ENCODE measurements at regions not wholly inside any gene's neighbourhood (a gene's known extent, or its start where the extent isn't known, plus 50 kb on each side); places are given as distances from the start of the nearest gene placed in this dataset.

DNA sequence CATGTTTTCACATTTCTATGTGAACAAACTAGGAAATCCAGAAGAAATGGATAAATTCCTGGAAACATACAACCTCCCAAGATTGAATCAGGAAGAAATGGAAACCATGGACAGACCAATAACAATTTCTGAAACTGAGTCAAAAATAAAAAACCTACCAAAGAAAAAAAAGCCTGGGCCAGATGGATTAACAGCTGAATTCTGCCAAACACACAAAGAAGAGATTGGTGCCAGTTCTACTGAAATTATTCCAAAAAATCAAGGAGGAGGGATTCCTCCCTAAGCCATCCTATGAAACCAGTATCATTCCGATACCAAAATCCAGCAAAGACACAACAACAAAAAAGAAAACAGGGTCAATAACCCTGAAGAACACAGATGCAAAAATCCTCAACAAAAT is 166.9 kb upstream of the FBXL7 start:
- no peak for TF ChIP-seq CTCF (IDR thresholded peaks at IDR 0.05)
- TF ChIP-seq POLR2A (IDR thresholded peaks at IDR 0.05): no peak

Measured in testis (tissue), 2 donors.